HepG2 (cell line): ENCODE measurements at regions not wholly inside any gene's neighbourhood (a gene's known extent, or its start where the extent isn't known, plus 50 kb on each side); places are given as distances from the start of the nearest gene placed in this dataset.
A peak's percentile ranks its signal among the peaks of the same experiment; 100 is the strongest.
"Not testable (repeated sequence)": the region's sequence is repeated elsewhere in the genome, so short reads cannot be mapped to it uniquely, and the experiment has no call there.

Experiments
- ATAC-seq: fragments of 200-7000 bp; cut with Tn5 transposase; 3 replicates; pipeline ENCODE4 v1.9.1; 2020; ENCODE audit warnings: mild to moderate bottlenecking, moderate library complexity
- BruUV-seq: library from RNA; stranded (reverse); fragments of 400-500 nt; replicated peaks from 2 replicates; lab custom pipeline; 2021; lab: Mats Ljungman, UMichigan
- CTCF ChIA-PET: fragments of 300-600 bp; formaldehyde crosslinking; extraction: SDS; loops from one replicate; lab custom pipeline; 2021; ENCODE audit warnings: low total read pairs, inconsistent platforms, low intra/inter-chr PET ratio; lab: Yijun Ruan, JAX
- POLR2A ChIA-PET: fragments of 350-600 bp; sonication (Branson Sonifier 250); formaldehyde crosslinking; loops from one replicate; lab custom pipeline; 2020; ENCODE audit warnings: antibody characterized with exemption, inconsistent platforms; lab: Yijun Ruan, JAX
- DNase-seq: peaks from one replicate; pipeline ENCODE4 v3.0.0-alpha.2; 2015; ENCODE audit warnings: low spot score
- FAIRE-seq: peaks from 3 replicates; lab custom pipeline; 2011; peaks lifted over from hg19 to GRCh38; lab: Jason Lieb, UNC
- H2AFZ ChIP-seq: one replicate; pipeline ENCODE4 v1.6.1; 2011; ENCODE audit warnings: low read length, inconsistent platforms
- H3K27ac ChIP-seq: fragments of 300-600 bp; 3 replicates; pipeline ENCODE4 v1.8.0; 2011; ENCODE audit warnings: mixed run types, mild to moderate bottlenecking, mixed read lengths, low read length, inconsistent platforms; ENCODE audit not compliant: insufficient read depth; ENCODE audit errors: extremely low read length
- H3K27me3 ChIP-seq, 2 experiments: fragments of 200-600 bp in 1 of 2; 2 replicates in 1 of 2; 3 replicates in 1 of 2; pipeline versions ENCODE4 v1.6.0 to v1.8.0; 2011; ENCODE audit warnings: low read length in 2 of 2, mild to moderate bottlenecking in 2 of 2, moderate library complexity in 2 of 2, inconsistent platforms in 1 of 2; ENCODE audit not compliant: insufficient read depth in 2 of 2, control insufficient read depth in 1 of 2
- H3K36me3 ChIP-seq, 2 experiments: fragments of 200-600 bp in 1 of 2; replicated peaks in 1 of 2; 2 replicates in 1 of 2; 3 replicates in 1 of 2; pipeline versions ENCODE4 v1.5.1 to v1.8.0; 2011; ENCODE audit warnings: low read length in 2 of 2, inconsistent platforms in 1 of 2; ENCODE audit not compliant: insufficient read depth in 2 of 2, control insufficient read depth in 1 of 2
- H3K4me1 ChIP-seq: 2 replicates; pipeline ENCODE4 v1.5.1; 2012; ENCODE audit warnings: low read length, inconsistent platforms; ENCODE audit not compliant: insufficient read depth
- H3K4me2 ChIP-seq: 2 replicates; pipeline ENCODE4 v1.6.0; 2011; ENCODE audit warnings: low read depth, low read length, inconsistent platforms
- H3K4me3 ChIP-seq, 3 experiments: fragments of 200-600 bp in 1 of 3; sonication (generic), shearing (Covaris generic) in 1 of 3; replicated peaks in 1 of 3; 2 replicates each; pipeline ENCODE4 v1.5.1; 2011 to 2016; ENCODE audit warnings: low read length in 3 of 3, inconsistent platforms in 2 of 3, low read depth in 2 of 3, mild to moderate bottlenecking in 2 of 3, control low read depth in 1 of 3, mixed read lengths in 1 of 3; ENCODE audit not compliant: insufficient read depth in 1 of 3
- H3K79me2 ChIP-seq: one replicate; pipeline ENCODE4 v1.6.1; 2011; ENCODE audit warnings: low read length, inconsistent platforms; ENCODE audit not compliant: insufficient read depth
- H3K9ac ChIP-seq: 2 replicates; pipeline ENCODE4 v1.6.0; 2011; ENCODE audit warnings: mild to moderate bottlenecking, low read depth, low read length, inconsistent platforms; ENCODE audit not compliant: insufficient read depth
- H3K9me3 ChIP-seq: 2 replicates; pipeline ENCODE4 v1.5.1; 2012; ENCODE audit warnings: mild to moderate bottlenecking, low read length
- H4K20me1 ChIP-seq: 2 replicates; pipeline ENCODE4 v1.6.0; 2011; ENCODE audit warnings: inconsistent platforms, mild to moderate bottlenecking, low read length, moderate library complexity; ENCODE audit not compliant: insufficient read depth
- CTCF ChIP-seq: sonication (generic); formaldehyde crosslinking; IDR thresholded peaks from 2 replicates; pipeline ENCODE4 v1.5.0; 2020; ENCODE audit warnings: mild to moderate bottlenecking, missing genetic modification reagents, moderate library complexity
- HES4 ChIP-seq: sonication (generic); formaldehyde crosslinking; IDR thresholded peaks from 2 replicates; pipeline ENCODE4 v1.9.0; 2021; ENCODE audit warnings: mild to moderate bottlenecking, missing genetic modification reagents, borderline replicate concordance
- JARID2 ChIP-seq: sonication (generic); formaldehyde crosslinking; IDR thresholded peaks from 2 replicates; pipeline ENCODE4 v1.8.1; 2023; ENCODE audit warnings: missing genetic modification reagents, inconsistent platforms; ENCODE audit not compliant: insufficient replicate concordance
- RARA ChIP-seq: IDR thresholded peaks from 2 replicates; pipeline ENCODE4 v1.6.1; 2016; ENCODE audit warnings: missing genetic modification reagents, missing compliant biosample characterization
- U2AF1 ChIP-seq: fragments of 200-400 bp; formaldehyde crosslinking; optimal IDR thresholded peaks from 2 replicates; pipeline ENCODE3; 2017; ENCODE audit warnings: mild to moderate bottlenecking, low read depth, low read length
- UBTF ChIP-seq: sonication (generic); formaldehyde crosslinking; IDR thresholded peaks from 2 replicates; pipeline ENCODE4 v1.4.0; 2020; ENCODE audit warnings: mild to moderate bottlenecking, missing genetic modification reagents
- ZNF558 ChIP-seq: sonication (generic); formaldehyde crosslinking; IDR thresholded peaks from 2 replicates; pipeline ENCODE4 v1.9.0; 2022; ENCODE audit warnings: mild to moderate bottlenecking, missing genetic modification reagents, borderline replicate concordance
- ZNF614 ChIP-seq: IDR thresholded peaks from 2 replicates; pipeline ENCODE4 v1.6.1; 2018; ENCODE audit warnings: missing biosample characterization, missing genetic modification reagents, inconsistent platforms, borderline replicate concordance
- WGBS: methylation state at CpG from one replicate; pipeline ENCODE4 v1.1.6; 2017; ENCODE audit warnings: low lambda C conversion rate; 5-methylcytosine and 5-hydroxymethylcytosine counted together
- in situ Hi-C: cut with HindIII; loops from 2 replicates; pipeline ENCODE4 v1.10.0; 2017; ENCODE audit warnings: low pct_unique_long_range_greater_than_20kb; ENCODE audit not compliant: extremely low pct_ligation_motif_present
- intact Hi-C: fragments of 100-400 bp; cut with micrococcal nuclease; formaldehyde crosslinking; loops from one replicate; pipeline ENCODE4 v1.10.0; 2022; ENCODE audit not compliant: unreplicated experiment

- TF ChIP-seq U2AF1 (no peak), ZNF614 (CRISPR knock-in tag) (no peak), ZNF558 (no peak), HES4 (no peak), RARA (CRISPR knock-in tag) (no peak), JARID2 (no peak), UBTF (CRISPR knock-in tag) (no peak)
Observed at GRCh38 chr2:52414561-52415295, 1352.9 kb upstream of the CHAC2 start (continued).

GRCh38 chr2:52409308-52410118 is 1358.1 kb upstream of the CHAC2 start:
- H3K79me2 ChIP-seq, FAIRE-seq, H3K9me3 ChIP-seq, in situ Hi-C loops, H3K9ac ChIP-seq, H4K20me1 ChIP-seq, H3K4me3 ChIP-seq, H3K27me3 ChIP-seq, H3K36me3 ChIP-seq, CTCF ChIA-PET, H3K27ac ChIP-seq, POLR2A ChIA-PET, H3K4me1 ChIP-seq, H3K4me2 ChIP-seq, BruUV-seq, H2AFZ ChIP-seq: not testable (repeated sequence)
- ATAC-seq: peak; percentile 45; the same call in 2 of the 3 replicates
- whole genome bisulfite sequencing: 8% methylated on average over 9 of the region's 12 CpGs
- intact Hi-C loops: loop anchor here (10.0 kb wide), 1 partner anchor 1065 kb away; no protein-coding TSS in a partner anchor
- peak; percentile 12 for DNase-seq
- TF ChIP-seq CTCF (CRISPR knock-in tag): peak; percentile 17; the same call in 1 of the 2 replicates
